ENCODE measurements at regions not wholly inside any gene's neighbourhood (a gene's known extent, or its start where the extent isn't known, plus 50 kb on each side); places are given as distances from the start of the nearest gene placed in this dataset.
A peak's percentile ranks its signal among the peaks of the same experiment; 100 is the strongest.

GRCh38 chr7:68861171-68861570 lies 737.1 kb upstream of the AUTS2 start:
- Histone ChIP-seq H3K27me3 (no peaks in the 10 kb centered on the region), H3K36me3 (no peaks in the 10 kb centered on the region), H3K4me1 (ENCODE audit: insufficient read depth) (no peaks in the 10 kb centered on the region), H3K27ac (no peak overlapping the region), H3K4me3 (no peak overlapping the region), H3K9me3 (no peaks in the 10 kb centered on the region)
- TF ChIP-seq POLR2A (IDR thresholded peaks at IDR 0.05) (no peak), EP300 (IDR thresholded peaks at IDR 0.05) (no peak), CTCF (IDR thresholded peaks at IDR 0.05) (no peak)
- intact Hi-C loops (cut with DNase I), result no loop called here
- DNase-seq, result no peak
- WGBS, 3 donors, result 66 to 87% (median 80%) methylated on average over 7 of the region's 7 CpGs

- TF ChIP-seq EP300 (IDR thresholded peaks at IDR 0.05) (no peak), CTCF (IDR thresholded peaks at IDR 0.05) (no peak), POLR2A (IDR thresholded peaks at IDR 0.05) (no peak)
- Histone ChIP-seq H3K4me3 (no peak overlapping the region), H3K27ac (no peak overlapping the region), H3K4me1 (ENCODE audit: insufficient read depth) (no peaks in the 10 kb centered on the region), H3K27me3 (no peaks in the 10 kb centered on the region), H3K9me3 (no peaks in the 10 kb centered on the region), H3K36me3 (no peaks in the 10 kb centered on the region)
- intact Hi-C loops (cut with DNase I), result no loop called here
- no peak for DNase-seq
- WGBS, 3 donors, result 84 to 87% (median 85%) methylated on average over 6 of the region's 6 CpGs
These were observed 736.0 kb upstream of the AUTS2 start for GRCh38 chr7:68862261-68862660.

GRCh38 chr7:68862736-68863135 lies 735.5 kb upstream of the AUTS2 start:
- Histone ChIP-seq H3K27ac (no peak overlapping the region), H3K36me3 (no peaks in the 10 kb centered on the region), H3K4me1 (ENCODE audit: insufficient read depth) (no peaks in the 10 kb centered on the region), H3K27me3 (no peaks in the 10 kb centered on the region), H3K9me3 (no peaks in the 10 kb centered on the region), H3K4me3 (no peak overlapping the region)
- TF ChIP-seq POLR2A (IDR thresholded peaks at IDR 0.05) (no peak), CTCF (IDR thresholded peaks at IDR 0.05) (no peak), EP300 (IDR thresholded peaks at IDR 0.05) (no peak)
- intact Hi-C loops (cut with DNase I), result no loop called here
- DNase-seq, result peak in 1 of 5 donors; percentile 15
- WGBS, 3 donors, result 78 to 83% (median 79%) methylated on average over 4 of the region's 4 CpGs

GRCh38 chr7:68865351-68866199 lies 732.7 kb upstream of the AUTS2 start:
- TF ChIP-seq EP300 (IDR thresholded peaks at IDR 0.05), result no peak
- no peak for TF ChIP-seq CTCF (IDR thresholded peaks at IDR 0.05)
- TF ChIP-seq POLR2A (IDR thresholded peaks at IDR 0.05), result no peak
- Histone ChIP-seq H3K27me3 (no peaks in the 10 kb centered on the region), H3K9me3 (no peaks in the 10 kb centered on the region), H3K27ac (no peak overlapping the region), H3K4me1 (ENCODE audit: insufficient read depth) (no peaks in the 10 kb centered on the region), H3K36me3 (no peaks in the 10 kb centered on the region), H3K4me3 (no peak overlapping the region)
- WGBS, 3 donors, result 68 to 76% (median 74%) methylated on average over 6 of the region's 6 CpGs
- DNase-seq, result no peak
- intact Hi-C loops (cut with DNase I), result no loop called here

All from ovary (tissue), 7 donors.